Activated naive CD8-positive, alpha-beta T cell treated with anti-CD3 and anti-CD28 coated beads, Interleukin-2, amount 10 ng/mL, durations not matched to agents 7 days and 5 days (primary cell): ENCODE measurements at regions not wholly inside any gene's neighbourhood (a gene's known extent, or its start where the extent isn't known, plus 50 kb on each side); places are given as distances from the start of the nearest gene placed in this dataset.
"Not testable (repeated sequence)": the region's sequence is repeated elsewhere in the genome, so short reads cannot be mapped to it uniquely, and the experiment has no call there.

ENCODE experiments used
- ATAC-seq: fragments of 150-1000 bp; cut with Tn5 transposase; one replicate; pipeline ENCODE4 v1.10.0; 2021; ENCODE audit warnings: low read depth, moderate library complexity
- POLR2A ChIA-PET: fragments of 350-600 bp; sonication (Branson Sonifier 250); formaldehyde crosslinking; loops from one replicate; lab custom pipeline; 2021; ENCODE audit warnings: antibody characterized with exemption; lab: Charles Lee
- DNase-seq: peaks from one replicate; pipeline ENCODE4 v3.0.0; 2021
- H3K27ac Mint-ChIP-seq: one replicate; pipeline ENCODE4 v1.8.0; 2022; ENCODE audit warnings: mild to moderate bottlenecking, mixed read lengths
- H3K27me3 Mint-ChIP-seq: one replicate; pipeline ENCODE4 v1.8.0; 2022; ENCODE audit warnings: mild to moderate bottlenecking, moderate library complexity, mixed read lengths
- H3K36me3 Mint-ChIP-seq: one replicate; pipeline ENCODE4 v1.8.0; 2021; ENCODE audit warnings: mild to moderate bottlenecking, mixed read lengths
- H3K4me1 Mint-ChIP-seq: one replicate; pipeline ENCODE4 v1.8.0; 2021; ENCODE audit warnings: mixed read lengths
- H3K4me3 Mint-ChIP-seq: one replicate; pipeline ENCODE4 v1.8.0; 2022; ENCODE audit warnings: mild to moderate bottlenecking, moderate library complexity, mixed read lengths
- H3K9me3 Mint-ChIP-seq: one replicate; pipeline ENCODE4 v1.8.0; 2021; ENCODE audit warnings: mixed read lengths

DNA sequence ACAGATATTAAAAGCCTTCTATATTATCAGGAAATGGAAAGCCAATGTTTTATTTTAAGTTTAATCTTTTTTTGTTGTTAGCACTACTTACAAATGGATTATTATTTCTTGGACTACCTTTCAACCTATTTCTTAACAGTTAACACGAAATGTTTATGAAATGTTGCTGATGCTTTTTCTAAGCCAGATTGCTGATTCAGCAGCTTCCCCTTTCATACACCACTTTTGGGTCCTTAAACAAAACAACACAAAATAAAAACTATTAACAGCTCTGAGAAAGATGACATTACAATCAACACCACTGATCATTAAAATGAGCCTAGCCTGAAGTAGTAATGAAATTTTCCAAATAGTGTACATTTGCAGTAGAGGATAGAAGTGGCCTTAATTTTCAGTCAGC is 99.2 kb upstream of the VEPH1 start:
- no peak for DNase-seq
- no peak for ATAC-seq
- H3K27me3 Mint-ChIP-seq: peaks cover 14% of the 10 kb centered on the region

DNA sequence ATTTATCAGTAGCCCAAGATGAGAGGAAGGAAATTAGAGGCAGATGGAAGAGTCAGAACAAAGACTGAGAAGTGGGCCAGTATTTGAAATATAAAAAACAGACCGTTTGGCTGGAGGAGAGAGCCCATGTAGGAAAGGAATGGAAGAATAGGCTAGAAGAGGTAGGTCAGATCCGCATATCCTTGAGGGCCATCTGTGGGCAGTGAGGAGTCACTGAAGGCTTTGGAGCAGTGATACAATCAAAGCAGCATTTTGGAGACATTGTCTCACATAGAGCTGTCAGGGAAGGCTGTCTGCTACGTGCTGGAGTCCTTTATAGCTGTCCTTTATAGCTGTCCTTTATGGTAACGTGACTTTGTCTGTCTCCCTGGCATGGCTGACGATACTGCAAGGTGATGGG is 92.0 kb upstream of the VEPH1 start:
- no peaks in the 10 kb centered on the region for H3K9me3 Mint-ChIP-seq
- H3K27me3 Mint-ChIP-seq: peaks cover 15% of the 10 kb centered on the region
- DNase-seq (no peak), ATAC-seq (no peak)
- no peak overlapping the region for H3K27ac Mint-ChIP-seq
- no peak overlapping the region for H3K4me3 Mint-ChIP-seq
- POLR2A ChIA-PET: no interaction called here
- no peaks in the 10 kb centered on the region for H3K36me3 Mint-ChIP-seq
- H3K4me1 Mint-ChIP-seq: no peaks in the 10 kb centered on the region

More for the DNA sequence above, 99.2 kb upstream of the VEPH1 start:
- POLR2A ChIA-PET: no interaction called here
- H3K36me3 Mint-ChIP-seq: peaks cover 2% of the 10 kb centered on the region
- no peak overlapping the region for H3K4me3 Mint-ChIP-seq
- H3K4me1 Mint-ChIP-seq: peaks cover 3% of the 10 kb centered on the region
- H3K9me3 Mint-ChIP-seq: no peaks in the 10 kb centered on the region
- no peak overlapping the region for H3K27ac Mint-ChIP-seq

DNA sequence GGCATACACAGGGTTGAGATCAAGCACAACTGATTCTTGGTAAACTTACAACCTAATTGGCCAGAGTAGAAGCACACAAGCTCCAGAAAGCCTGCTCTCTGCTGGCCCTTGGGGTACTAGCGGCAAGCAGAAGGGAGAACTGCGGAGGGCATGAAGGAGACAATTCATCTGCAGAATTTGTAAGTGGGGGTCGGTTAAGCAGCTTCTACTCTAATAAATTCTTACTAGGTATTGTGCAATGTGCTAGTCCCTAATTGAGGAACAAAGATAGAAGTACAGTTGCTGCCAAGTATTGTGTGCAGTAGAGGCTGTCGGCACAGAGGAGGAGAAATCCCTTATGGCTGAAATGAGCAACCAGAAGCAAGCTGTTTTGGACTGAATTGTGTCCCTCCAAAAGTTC is 91.2 kb upstream of the VEPH1 start:
- no peak for ATAC-seq
- POLR2A ChIA-PET: no interaction called here
- H3K27ac Mint-ChIP-seq: no peak overlapping the region
- peaks cover 15% of the 10 kb centered on the region for H3K27me3 Mint-ChIP-seq
- H3K4me1 Mint-ChIP-seq: no peaks in the 10 kb centered on the region
- no peak overlapping the region for H3K4me3 Mint-ChIP-seq
- DNase-seq: no peak
- H3K36me3 Mint-ChIP-seq: no peaks in the 10 kb centered on the region
- H3K9me3 Mint-ChIP-seq: no peaks in the 10 kb centered on the region

DNA sequence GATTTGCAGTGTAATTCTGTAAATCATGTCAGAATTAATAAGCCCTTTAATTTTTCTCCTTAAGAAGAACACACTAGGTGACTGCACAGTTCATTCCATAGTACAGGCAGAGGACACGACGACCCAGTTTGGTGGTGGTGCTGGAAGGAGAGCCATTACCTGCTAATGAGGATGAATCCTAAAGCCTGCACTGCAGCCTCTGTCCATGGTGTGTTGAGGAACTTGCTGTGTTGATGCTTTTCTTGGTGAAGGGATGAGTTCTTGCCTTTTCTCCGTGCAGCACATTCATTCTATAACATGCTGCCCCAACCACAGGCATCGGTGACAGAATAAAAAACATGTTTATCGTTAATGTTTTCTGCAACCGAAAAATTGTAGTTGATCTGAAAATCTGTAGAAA is 89.6 kb upstream of the VEPH1 start:
- Mint-ChIP-seq H3K36me3 (no peaks in the 10 kb centered on the region), H3K4me1 (no peaks in the 10 kb centered on the region), H3K27me3 (peaks cover 9% of the 10 kb centered on the region), H3K4me3 (no peak overlapping the region), H3K9me3 (no peaks in the 10 kb centered on the region), H3K27ac (no peak overlapping the region)
- ATAC-seq (no peak), DNase-seq (no peak)
- POLR2A ChIA-PET: no interaction called here

DNA sequence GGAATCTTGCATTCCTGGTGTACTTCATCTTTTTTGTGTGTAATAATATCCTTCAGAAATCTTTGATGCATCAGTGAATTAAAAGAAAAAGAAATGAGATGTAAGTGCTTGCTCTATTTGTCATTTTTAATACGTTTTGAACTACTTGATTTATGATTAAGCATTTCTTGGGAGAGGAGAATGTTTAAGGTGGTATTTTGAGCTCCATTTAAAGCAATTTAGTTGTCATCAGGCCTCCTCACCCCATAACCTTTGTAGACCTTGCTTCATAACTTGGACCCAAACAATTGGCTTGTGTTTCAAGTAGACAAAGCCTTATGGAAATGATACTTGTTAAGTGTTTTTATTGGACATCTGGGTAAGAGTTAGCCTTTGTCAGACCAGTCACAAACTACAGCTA is 87.1 kb upstream of the VEPH1 start:
- POLR2A ChIA-PET: no interaction called here
- no peak overlapping the region for H3K27ac Mint-ChIP-seq
- no peak overlapping the region for H3K4me3 Mint-ChIP-seq
- H3K9me3 Mint-ChIP-seq: no peaks in the 10 kb centered on the region
- peaks cover 9% of the 10 kb centered on the region for H3K27me3 Mint-ChIP-seq
- ATAC-seq: no peak
- DNase-seq: no peak
- H3K36me3 Mint-ChIP-seq: no peaks in the 10 kb centered on the region
- no peaks in the 10 kb centered on the region for H3K4me1 Mint-ChIP-seq

DNA sequence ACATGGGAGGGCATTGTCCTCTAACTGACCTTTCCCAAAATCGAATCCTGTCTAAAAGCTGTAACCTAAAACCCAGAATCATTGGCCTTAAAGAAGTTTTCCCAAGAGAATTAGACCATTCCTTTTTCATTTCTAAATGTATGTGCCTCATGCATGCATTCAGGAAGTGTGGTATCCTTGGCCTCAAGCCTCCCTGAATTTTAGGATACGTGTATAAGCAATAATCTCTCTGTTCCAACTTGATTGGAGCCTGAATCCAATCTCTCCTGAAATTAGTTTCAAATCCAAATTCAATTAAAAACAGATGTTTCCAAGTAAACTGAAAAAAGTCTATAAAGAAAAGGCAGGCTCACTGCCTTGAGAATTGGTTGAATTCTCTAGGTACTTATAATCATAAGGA is 86.0 kb upstream of the VEPH1 start:
- Mint-ChIP-seq H3K4me3 (no peak overlapping the region), H3K4me1 (no peaks in the 10 kb centered on the region), H3K27me3 (peaks cover 7% of the 10 kb centered on the region), H3K36me3 (no peaks in the 10 kb centered on the region), H3K27ac (no peak overlapping the region), H3K9me3 (no peaks in the 10 kb centered on the region)
- no peak for ATAC-seq
- no peak for DNase-seq
- POLR2A ChIA-PET: no interaction called here

DNA sequence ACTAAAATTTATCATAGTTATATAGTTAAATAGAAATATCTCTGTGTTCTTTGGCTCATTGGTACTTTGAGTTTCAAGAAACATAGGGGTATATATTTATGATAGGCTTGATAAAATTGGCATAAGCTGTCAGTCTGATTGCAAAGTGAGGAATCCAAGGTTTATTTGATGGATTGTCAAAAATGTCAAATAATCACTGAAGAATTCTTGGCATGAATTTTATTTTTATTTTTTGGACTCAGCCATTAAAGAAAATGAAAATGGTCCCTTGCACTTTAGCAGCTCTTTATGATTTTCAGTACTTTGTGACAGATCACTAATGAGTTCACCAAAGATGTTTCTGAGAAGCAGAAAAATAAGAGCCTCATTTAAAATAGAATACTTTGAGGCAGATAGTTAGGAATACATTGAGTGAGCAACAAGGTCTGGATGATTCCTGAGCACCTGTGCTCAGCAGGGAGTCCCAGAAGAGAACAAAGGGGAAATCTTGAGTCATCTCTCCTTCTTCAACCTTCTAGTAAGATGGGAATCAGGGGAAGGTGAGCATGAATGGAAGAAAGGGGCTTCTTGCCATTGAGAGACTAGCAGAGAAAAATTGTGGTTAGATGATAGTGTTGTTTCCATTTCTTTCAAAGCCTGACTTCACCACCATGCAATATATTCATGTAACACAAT is 85.3 kb upstream of the VEPH1 start:
- peaks cover 7% of the 10 kb centered on the region for H3K27me3 Mint-ChIP-seq
- no peaks in the 10 kb centered on the region for H3K9me3 Mint-ChIP-seq

DNA sequence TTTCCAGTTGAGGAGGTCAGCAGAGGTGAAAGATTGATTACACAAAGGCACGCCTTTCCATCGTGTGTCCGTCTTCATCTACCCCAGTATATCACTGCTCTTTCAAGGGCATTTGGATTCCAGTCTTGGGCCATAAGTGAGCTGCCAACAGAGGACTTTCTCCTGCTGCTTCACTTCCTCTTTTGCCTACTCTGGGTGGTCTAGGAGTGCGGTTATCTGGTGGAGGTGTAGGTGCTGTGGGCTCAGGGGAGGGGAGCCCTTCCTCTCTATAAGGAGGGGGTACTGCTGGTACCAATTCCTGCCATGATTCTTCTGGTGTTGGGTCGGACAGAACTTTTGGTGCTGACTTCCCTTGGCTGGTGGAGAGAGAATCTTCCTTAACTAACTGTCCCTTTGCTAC is 83.1 kb upstream of the VEPH1 start:
- POLR2A ChIA-PET: no interaction called here
- Mint-ChIP-seq H3K27me3 (peaks cover 4% of the 10 kb centered on the region), H3K4me1 (no peaks in the 10 kb centered on the region)

More for the DNA sequence above, 85.3 kb upstream of the VEPH1 start:
- POLR2A ChIA-PET: no interaction called here
- DNase-seq (no peak), ATAC-seq (no peak)
- Mint-ChIP-seq H3K4me3 (no peak overlapping the region), H3K4me1 (no peaks in the 10 kb centered on the region), H3K27ac (no peak overlapping the region), H3K36me3 (no peaks in the 10 kb centered on the region)

DNA sequence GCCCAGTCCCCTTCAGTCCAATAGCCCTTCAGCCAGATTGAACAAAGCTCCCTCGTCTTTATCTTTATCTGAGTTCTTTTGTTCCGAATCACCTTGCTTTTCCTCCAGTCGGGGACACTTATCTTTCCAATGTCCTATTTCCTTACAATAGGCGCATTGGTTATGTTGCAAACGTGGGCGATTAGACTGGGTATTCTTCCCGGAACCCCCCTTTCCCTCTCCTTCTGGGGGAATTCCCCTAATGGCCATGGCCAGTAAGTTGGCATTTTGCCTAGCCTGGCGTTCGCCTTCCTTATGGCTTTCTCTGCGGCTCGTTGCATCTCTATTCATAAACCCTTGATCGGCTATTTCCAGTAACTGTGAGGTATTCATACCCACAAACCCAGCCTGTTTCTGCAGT is 82.2 kb upstream of the VEPH1 start:
- POLR2A ChIA-PET: no interaction called here
- H3K27me3 Mint-ChIP-seq: no peaks in the 10 kb centered on the region
- no peaks in the 10 kb centered on the region for H3K36me3 Mint-ChIP-seq
- no peak for ATAC-seq
- no peak overlapping the region for H3K27ac Mint-ChIP-seq
- no peak overlapping the region for H3K4me3 Mint-ChIP-seq
- no peaks in the 10 kb centered on the region for H3K4me1 Mint-ChIP-seq
- no peak for DNase-seq
- H3K9me3 Mint-ChIP-seq: no peaks in the 10 kb centered on the region

More for the DNA sequence above, 83.1 kb upstream of the VEPH1 start:
- no peak overlapping the region for H3K27ac Mint-ChIP-seq
- no peak for ATAC-seq
- H3K36me3 Mint-ChIP-seq: no peaks in the 10 kb centered on the region
- DNase-seq: no peak
- H3K9me3 Mint-ChIP-seq: no peaks in the 10 kb centered on the region
- no peak overlapping the region for H3K4me3 Mint-ChIP-seq

DNA sequence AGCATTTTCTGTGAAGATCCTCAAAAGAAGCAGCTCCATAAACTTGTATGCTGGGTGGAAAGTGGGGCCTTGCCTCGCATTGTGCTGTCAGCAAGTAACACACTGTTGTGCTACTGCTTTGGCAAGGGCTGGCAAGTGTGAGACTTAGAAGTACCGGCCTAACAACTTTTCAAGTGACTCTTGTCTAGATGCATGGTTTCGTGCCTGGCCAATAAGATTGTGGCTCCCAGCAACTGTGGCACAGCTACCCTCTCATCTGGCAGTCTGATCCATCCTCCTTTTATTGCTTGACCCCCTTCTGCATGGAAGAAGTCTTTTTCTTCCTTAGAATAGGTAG is 79.4 kb upstream of the VEPH1 start:
- no peaks in the 10 kb centered on the region for H3K4me1 Mint-ChIP-seq
- H3K9me3 Mint-ChIP-seq: no peaks in the 10 kb centered on the region
- no peak overlapping the region for H3K4me3 Mint-ChIP-seq
- no peak overlapping the region for H3K27ac Mint-ChIP-seq
- ATAC-seq: no peak
- POLR2A ChIA-PET: no interaction called here
- no peaks in the 10 kb centered on the region for H3K27me3 Mint-ChIP-seq
- H3K36me3 Mint-ChIP-seq: no peaks in the 10 kb centered on the region
- no peak for DNase-seq

DNA sequence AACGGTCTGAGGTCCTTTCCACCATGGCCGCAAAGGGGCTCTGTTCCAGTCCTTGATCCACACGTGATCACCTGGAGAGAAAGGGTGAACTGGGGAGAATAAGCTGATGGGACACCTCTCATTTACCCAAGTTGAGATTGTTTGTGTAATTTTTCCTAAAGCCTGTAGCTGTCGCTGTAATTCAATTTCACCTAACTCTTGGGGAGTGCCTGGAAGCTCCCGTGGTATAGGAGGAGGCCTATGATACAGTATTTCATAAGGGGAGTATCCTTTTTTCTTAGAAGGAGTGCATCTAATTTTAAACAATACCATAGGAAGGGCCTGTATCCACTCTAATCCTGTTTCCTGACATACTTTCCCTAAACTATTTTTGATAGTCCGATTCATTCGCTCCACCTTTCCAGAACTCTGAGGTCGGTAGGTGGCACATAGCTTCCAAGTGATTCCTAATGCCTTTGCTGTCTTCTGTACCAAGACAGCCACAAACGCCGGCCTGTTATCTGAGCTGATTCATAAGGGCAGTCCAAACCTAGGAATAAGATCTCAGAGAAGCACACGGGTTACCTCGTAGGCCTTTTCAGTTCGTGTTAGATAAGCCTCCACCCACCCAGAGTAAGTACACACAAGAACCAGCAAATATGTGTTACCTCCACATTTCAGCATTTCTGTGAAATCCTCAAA is 78.9 kb upstream of the VEPH1 start:
- H3K27me3 Mint-ChIP-seq, H3K4me3 Mint-ChIP-seq, H3K27ac Mint-ChIP-seq, POLR2A ChIA-PET, H3K36me3 Mint-ChIP-seq, H3K9me3 Mint-ChIP-seq, DNase-seq, ATAC-seq, H3K4me1 Mint-ChIP-seq: not testable (repeated sequence)

DNA sequence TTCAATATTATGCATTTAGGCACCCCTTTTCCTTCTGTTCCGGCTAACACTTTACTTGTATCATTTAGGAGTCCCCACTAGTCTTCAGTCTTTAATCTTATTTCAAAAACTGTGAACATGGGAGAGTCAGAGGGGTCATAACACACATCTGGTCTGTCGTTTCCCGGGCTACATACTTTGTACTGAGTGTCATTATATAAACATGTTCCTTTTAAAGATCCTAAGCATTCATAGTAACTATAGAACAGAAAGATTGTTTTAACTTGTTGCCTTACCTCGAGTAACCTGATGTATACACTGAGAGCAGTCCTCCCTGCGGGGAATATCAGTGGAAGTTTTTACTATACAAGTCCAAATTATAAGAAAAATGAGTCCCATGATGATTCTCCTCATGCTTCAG is 78.2 kb upstream of the VEPH1 start:
- ATAC-seq (no peak), DNase-seq (no peak)
- Mint-ChIP-seq H3K9me3 (no peaks in the 10 kb centered on the region), H3K27ac (no peak overlapping the region), H3K27me3 (no peaks in the 10 kb centered on the region), H3K36me3 (no peaks in the 10 kb centered on the region), H3K4me1 (no peaks in the 10 kb centered on the region), H3K4me3 (no peak overlapping the region)
- POLR2A ChIA-PET: no interaction called here

DNA sequence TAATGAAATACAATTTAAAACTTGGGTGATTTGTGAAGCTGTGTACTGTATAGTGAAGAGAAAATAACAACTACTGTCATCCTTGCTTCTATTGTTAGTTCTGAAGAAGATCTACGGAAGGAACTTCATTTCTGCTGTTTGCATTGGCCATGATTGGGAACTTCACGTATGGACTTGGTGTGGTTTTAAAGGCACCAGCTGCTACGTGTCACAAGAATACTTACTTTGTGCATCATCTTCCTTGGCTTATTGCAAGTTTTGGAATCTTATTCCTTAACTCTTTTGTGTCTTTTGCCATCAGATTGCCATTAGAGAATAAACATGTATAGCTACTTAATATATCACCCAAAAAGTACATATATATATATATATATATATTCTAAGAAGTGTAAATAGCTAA is 75.0 kb upstream of the VEPH1 start:
- Mint-ChIP-seq H3K9me3 (no peaks in the 10 kb centered on the region), H3K27ac (no peak overlapping the region), H3K27me3 (peaks cover 6% of the 10 kb centered on the region), H3K4me1 (no peaks in the 10 kb centered on the region), H3K36me3 (no peaks in the 10 kb centered on the region), H3K4me3 (no peak overlapping the region)
- POLR2A ChIA-PET: no interaction called here
- DNase-seq (no peak), ATAC-seq (no peak)

DNA sequence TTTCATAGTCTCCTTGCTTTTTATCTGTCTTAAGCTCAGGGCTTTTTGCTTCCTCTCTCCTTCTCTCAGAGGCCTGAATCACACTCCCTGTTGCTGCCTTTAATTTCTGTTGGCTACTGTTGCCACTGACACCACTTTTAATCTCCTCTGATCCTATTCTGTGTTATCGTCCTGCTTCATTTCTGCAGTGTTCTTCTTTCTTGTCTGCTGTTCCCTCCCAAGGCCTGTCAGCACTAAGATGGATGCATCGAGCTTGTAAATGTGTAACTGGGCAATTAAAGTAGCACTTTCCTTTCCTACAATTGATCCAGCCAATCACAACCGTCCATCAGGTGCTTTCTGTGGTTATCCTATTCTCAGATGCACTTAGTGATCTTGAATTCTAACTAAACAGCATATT is 71.3 kb upstream of the VEPH1 start:
- Mint-ChIP-seq H3K27me3 (peaks cover 6% of the 10 kb centered on the region), H3K4me3 (no peak overlapping the region), H3K9me3 (no peaks in the 10 kb centered on the region), H3K4me1 (no peaks in the 10 kb centered on the region), H3K36me3 (no peaks in the 10 kb centered on the region), H3K27ac (no peak overlapping the region)
- DNase-seq: no peak
- POLR2A ChIA-PET: no interaction called here
- no peak for ATAC-seq
